Stimulated activated CD4-positive, alpha-beta T cell treated with anti-CD3 and anti-CD28 coated beads, TNF-alpha, amount 100 ng/mL, for 24 hours (primary cell): ENCODE measurements at regions not wholly inside any gene's neighbourhood (a gene's known extent, or its start where the extent isn't known, plus 50 kb on each side); places are given as distances from the start of the nearest gene placed in this dataset.

Experiments
- DNase-seq, 3 experiments: peaks; one replicate each; pipeline ENCODE4 v3.0.0-alpha.2; 2020; ENCODE audit warnings: low read depth in 3 of 3

DNA sequence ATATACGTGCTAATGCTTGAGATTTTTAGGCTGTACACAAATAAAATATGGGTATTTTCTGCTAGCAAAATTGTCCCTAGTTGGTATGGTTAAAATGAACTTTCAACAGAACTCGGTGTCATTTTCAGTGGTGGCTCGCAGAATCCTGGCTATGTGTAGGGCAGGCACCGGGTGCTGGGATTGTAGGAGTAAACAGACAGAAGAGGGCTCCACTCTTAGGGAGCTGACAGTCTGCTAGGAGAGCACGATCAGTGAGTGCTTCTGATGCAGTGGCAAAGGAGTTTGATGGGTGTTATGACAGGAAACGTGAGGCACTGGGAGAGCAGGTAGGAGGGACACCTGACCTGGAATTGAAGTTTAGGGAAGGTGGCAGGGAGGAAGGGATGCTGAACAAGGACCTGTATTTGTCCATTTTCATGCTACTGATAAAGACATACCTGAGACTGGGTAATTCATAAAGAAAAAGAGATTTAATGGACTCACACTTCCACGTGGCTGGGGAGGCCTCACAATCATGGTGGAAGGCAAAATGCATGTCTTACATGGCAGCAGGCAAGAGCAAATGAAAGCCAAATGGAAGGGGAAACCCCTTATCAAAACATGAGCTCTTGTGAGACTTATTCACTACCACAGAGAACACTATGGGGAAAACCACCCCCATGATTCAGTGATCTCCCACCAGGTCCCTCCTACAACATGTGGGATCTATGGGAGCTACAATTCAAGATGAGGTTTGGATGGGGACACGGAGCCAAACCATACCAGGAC, 105.4 kb upstream of the LCLAT1 start:
- no peak for DNase-seq

DNA sequence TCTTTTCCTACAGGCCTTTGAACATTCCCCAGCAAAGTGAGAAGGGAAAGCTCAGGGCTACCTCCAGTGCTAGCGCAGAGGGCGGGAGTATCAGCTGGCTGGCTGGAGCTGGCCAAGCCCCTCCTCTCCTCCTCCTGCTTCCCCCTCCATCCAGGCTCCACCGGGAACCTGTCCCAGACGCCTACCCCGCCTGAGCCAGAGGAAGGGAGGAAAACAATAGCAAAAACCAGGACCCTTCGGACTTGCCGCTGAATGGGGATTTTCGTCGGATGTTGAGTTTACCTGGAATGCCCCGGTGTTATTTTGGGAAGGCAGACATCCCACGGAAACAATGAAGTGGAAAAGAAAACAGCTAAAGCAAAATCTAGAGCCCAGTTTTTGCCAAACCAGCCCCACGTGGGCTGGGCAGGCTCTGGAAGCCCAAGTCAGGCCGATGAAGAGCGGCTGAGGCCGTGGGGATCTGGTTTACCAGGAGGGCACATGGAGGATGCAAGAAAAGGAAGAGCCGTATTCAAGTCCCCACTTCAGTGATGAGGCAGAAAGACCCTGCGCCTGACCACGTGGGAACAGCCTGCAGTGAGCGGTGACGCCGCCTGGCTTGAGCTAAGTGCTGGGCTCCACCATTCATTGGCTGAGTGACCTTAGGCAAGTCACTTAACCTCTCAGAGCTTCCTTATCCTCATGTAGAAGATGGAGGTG, 100.4 kb upstream of the LCLAT1 start:
- DNase-seq, result no peak

DNA sequence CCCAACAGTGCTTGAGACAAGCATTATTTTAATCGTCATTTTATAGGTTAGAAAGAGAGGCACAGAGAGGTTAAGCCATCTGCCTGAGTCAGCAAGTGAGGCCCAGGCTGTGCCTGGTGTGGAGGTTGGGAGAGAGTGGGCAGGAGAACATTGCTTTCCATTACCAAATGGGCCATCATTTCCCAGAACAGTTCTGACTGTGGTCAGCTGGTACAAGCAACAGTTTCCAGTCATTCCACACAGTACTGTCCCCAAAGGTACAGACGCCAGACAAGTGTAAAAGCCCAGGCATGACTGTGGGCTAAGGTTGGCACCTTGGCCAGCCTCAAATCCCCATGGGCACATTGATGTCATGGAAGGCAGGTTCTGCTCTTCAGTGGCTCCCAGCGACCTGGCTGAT, 98.2 kb upstream of the LCLAT1 start:
- DNase-seq, result no peak

DNA sequence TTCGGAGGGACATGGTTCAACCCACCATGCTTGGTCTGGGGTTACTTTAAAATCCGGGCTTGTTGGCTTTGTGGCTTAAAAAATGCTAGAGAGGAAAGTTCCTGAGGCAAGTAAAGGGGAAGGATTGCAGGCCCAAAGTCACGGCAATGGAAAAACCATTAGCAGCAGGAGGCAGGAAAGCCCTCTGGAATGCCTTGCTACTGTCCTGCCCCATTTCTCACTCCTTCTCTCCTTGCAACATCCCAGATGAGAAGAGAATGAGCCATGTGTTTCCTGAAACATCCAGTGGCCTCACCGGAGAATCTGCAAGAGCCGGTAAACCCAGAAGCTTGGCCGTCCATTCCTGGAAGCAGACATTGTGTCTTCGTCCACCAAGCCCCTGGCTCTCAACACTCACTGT, 97.4 kb upstream of the LCLAT1 start:
- DNase-seq, result no peak

DNA sequence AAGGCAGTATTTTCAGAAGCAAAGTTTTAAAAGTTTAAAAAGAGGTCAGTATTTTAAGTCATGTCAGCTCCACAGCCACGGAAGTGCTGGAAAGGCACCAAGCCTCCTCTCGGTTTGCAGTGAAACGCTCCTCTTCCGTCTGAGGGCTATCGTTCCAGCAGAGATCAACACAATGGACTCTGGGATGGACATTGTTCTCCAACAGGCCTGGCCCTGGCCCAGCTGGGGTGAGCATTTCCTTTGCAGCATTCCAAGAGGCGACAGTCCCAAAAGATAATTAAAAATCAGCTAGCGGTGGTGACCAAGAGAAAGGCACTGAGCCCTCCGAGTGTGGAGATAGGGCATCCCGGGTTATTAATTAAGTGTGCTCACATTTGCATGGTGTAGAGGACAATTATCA, 95.9 kb upstream of the LCLAT1 start:
- no peak for DNase-seq

DNA sequence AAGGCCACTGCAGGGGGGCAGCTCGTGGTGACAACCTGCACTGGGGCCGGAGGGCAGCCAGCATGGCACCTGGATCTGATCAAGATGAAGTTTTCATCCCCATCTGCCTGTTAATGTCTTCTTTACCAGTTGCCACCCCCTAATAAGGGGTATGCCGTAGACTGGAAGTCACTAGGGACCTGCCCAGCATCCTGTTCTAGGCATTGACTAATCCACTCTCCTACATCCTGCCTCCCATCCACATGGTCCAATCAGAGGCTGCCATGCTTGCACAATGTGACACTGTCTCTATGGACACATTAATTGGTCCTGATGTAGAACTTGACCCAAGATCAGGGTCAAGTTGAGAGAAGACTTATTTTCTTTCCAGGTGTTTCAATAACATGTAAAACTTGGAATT, 95.1 kb upstream of the LCLAT1 start:
- DNase-seq, result no peak

DNA sequence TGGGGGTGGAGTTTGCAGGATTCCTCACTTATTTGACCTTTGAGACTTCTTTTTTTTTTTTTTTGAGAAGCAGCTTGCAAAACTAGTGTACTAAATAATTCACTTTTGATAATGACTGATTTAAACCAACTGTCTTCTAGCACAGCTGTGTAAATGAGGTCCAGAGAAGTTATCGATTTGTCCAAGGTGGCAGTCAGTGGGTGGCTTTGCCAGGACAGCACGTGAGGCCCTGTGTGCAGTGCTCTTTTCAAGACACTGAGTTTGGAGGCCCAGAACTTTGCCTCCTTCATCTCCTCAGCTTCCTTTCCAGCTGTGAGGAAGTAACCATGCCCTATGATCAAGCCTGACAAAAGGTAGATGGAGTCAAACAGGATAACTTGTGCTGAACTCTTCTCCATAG, 92.9 kb upstream of the LCLAT1 start:
- DNase-seq, result no peak

DNA sequence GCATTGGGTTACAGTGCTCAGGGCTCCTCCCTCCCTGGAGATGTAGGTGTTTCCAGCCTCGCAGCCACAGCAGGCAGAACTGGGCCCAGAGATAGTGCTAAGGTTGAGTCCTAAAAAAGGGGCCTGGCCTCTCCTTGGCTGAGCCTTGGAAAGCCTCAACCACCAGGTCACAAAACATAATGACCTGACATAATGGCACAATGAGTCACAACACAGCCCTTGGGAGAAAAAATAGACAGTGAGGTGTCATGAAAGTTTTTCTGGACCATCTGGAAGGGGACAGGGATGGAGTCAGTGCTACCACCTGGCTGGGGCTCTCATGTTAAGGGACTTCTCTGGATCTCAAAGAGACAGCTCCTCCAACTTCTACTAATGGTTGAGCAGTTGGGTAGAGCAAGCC, 92.4 kb upstream of the LCLAT1 start:
- DNase-seq, result no peak

DNA sequence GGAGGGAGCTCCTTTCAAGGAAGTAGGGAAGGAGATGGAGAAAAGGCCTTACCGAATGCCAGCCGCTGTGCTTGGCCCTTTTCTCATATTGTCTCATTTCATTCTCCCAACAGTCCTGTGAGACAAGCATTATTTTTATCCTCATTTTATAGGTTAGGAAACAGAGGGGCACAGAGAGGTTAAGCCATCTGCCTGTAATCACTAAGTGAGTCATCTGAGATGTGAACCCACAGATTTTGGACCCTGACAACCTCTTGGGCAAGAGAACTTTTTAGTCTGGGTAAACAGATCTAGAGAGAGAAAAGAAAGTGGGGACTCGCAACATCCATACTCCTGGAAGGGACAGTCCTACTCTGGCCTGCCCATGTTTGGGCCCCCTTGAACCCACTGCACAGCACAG, 91.7 kb upstream of the LCLAT1 start:
- DNase-seq, result no peak

DNA sequence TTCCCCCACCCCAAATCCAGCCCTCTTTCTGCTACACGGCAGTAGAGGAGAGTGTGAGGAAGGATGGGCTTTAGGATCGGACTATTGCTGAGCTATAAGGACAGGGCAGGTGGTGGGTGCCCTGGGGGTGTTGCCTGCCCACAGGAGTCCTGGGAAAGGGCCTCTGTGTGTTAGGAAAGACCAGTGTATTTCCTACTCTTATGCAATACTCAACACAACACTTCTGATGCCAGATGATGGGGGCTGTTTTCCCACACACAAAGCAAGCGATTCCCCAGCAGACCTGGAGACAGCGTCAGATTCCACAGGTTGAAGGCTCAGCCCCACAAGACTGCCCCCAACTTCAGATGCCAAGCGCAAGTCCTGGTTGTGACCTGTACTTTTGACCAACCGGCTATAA, 91.0 kb upstream of the LCLAT1 start:
- DNase-seq, result no peak

DNA sequence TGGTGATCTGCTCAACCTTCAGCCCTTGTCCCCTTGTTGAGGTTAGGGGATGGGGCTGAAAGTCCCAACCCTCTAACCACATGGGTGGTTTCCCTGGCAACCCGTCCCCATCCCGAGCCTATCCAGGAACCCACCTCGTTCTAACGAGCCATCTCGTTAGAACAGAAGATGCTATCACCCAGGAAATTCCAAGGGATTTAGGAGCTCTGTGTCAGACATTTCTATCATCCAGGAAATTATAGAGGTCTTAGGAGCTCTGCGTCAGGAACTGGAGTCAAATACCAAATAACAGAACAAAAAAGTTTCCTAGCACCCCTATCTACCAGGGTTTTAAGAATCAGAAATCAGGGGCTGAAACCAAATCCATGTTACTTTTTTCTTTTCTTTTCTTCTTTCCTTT, 90.3 kb upstream of the LCLAT1 start:
- no peak for DNase-seq

DNA sequence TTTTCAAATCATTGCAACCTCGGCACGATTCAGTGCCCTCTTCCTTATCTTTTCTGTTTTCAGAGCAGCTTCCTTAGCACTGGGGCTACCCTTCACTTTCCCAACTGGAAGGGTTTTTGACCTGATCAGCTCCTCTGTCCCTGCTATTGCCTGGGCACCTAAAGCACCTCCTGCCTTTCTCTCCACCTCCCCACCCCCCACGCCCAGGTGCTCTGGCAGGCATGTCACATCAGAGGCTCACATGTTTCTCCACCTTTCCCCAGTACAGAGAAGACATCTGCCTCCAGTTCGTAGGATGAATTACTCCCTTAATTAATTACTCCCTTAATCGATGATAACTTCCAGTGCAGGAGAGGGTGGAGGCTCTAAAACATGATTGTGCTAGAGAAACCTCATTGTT, 88.7 kb upstream of the LCLAT1 start:
- no peak for DNase-seq

DNA sequence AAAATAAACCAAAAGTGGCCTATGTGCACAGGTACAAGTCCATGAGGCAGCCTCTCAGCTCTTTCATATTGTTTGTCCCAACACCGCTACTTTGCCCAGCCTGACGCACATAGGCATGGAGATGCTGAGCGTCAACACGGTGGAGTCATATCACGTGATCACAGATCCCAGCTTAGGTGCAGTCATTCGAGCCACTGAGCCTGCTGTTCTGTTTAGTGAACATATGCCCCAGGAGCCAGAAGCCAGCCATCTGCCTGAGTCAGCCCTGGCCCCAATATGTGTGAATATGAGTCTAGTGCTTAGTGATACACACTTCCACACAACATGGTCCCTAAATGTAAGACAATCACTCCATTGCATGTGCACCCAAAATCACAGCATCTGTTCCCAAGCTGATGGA, 88.2 kb upstream of the LCLAT1 start:
- no peak for DNase-seq

DNA sequence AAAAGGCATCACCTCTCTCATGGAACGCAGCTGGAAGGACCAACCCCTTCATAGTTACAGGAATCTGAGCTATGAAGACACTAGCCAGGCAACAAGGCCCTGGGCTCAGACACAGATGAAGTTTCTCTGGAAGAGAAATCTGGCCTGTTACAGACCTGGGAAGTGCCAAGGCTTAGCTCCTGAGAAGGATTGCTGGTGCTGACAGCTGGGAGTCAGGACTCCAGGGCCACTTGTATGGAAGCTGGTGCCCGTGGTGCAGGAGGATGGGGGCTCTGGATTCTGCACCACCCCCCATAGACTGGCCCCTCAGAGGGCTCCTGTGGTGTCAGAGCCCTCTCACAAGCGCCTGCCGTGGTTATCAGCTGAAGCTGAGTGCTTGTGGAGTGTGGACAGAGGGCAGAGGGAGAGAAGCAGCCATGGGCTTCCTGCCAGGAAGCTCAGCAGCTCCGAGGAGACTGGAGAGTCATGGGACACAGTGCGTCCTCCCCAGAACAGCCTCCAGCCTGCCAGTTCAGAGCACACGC, 87.3 kb upstream of the LCLAT1 start:
- DNase-seq, result no peak

DNA sequence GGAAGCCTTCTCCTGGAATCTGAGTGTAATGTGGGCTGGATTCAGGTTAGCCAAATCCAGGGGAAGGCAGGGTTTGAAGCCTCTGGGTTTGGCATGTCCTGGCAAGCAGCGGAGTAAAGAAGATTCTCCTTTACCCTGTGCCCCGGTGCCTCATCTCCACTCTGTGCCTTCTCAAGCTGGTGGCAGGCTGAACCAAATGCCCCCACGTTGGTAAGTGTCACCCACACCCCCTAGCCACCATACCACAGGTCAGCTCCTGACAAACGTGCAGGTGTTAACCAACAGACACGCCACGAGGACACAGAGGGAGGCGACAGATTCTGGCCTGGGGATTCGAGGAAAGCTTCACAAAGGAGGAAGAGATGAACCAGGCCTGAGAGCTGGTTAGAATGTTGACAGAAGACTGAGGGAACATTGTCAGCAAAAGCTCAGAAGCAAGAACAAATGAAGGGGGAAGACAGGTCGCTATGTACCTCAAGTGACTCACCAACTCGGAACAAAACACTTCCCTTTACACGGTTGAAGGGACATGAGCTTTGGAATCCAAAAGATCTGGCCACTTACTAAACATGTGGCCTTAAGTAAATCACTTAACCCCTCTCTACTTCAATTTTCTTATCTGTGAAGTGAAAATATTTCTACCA, 85.2 kb upstream of the LCLAT1 start:
- DNase-seq, result no peak

DNA sequence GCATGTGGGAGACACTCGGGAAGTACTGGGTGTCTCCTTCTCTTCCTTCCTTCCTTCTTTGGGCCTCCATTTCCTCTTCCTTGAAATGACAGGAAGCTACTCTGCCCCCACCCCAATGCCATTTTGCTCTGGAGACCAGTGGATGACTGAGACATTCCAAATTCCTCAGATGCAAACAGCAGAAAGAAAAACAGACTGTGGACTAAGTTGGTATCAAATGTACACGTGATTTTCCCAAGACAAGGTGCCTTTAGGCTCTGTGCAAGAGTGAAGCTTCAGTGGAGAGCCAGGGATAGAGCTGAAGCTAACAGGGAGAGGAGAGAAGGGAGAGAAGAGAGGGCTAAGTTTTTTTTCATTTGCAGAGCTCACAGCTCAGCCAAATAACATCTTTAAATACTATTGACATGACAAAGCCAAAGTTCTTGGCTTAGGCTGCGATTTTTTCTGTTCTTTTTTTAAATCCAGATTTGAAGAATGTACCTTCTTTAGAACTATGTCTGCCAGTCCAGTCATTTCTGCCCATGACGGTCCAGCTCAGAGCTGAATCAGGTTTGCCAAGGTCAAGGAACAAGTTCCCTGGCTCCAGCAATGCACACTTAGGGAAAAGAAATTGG, 84.5 kb upstream of the LCLAT1 start:
- no peak for DNase-seq

DNA sequence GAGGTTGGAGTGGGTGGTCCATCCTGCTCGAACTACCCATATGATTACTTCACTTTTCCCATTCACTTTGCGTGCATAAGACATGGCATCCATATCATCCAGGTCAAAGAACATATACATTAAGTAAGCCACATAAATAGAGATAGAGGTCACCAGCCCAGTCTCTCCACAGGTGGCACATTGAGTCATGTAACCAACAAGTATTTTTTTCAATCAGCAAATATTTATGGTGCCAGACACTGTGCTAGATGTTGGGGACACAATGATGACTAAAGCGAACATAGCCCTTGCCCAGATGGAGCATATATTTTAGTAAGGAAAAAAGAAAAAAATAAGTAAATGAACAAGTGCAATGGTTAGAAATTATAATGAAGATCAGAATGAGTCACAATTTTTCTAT, 83.6 kb upstream of the LCLAT1 start:
- no peak for DNase-seq

DNA sequence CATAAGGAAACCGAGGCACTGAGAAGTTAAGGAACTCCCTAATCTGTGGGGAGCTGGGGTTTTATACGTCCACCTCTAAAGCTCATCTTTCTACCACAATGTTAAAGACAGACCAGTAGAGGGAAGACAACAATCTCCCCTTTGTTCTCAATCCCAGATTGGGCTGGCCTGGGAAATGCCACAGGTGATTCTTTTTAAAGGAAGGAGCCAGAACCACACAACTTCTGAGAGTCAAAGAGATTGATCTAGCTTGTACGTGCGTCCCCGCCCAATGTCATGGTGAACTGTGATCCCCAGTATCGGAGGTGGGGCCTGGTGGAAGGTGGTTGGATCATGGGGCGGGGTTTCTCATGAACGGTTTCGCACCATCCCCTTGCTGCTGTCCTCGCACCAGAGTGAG, 81.8 kb upstream of the LCLAT1 start:
- DNase-seq, result no peak

DNA sequence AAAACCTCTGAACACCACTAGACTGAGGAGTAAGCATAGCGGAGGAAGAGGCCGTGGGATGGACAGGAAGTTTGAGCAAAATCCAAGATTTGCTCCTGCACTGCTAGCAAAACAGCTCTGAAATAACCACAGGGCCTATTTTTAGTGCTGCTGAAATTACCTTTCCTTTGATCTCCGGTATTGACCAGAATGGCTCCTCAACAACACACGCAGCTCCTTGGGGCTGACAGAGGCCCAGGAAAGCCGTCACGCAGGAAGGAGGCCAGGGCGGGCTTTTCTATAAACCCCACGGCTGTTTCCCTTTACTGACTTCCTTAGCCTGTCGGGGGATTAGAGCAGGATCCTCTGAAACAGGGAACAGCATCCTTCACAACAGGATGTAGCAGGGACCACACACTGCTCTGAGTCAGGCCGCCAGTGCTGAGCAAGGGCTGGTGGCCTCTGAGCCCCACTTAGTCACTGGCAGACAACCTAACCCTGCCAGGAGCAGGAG, 80.8 kb upstream of the LCLAT1 start:
- DNase-seq, result peak in 1 of 3 experiments; percentile 41

DNA sequence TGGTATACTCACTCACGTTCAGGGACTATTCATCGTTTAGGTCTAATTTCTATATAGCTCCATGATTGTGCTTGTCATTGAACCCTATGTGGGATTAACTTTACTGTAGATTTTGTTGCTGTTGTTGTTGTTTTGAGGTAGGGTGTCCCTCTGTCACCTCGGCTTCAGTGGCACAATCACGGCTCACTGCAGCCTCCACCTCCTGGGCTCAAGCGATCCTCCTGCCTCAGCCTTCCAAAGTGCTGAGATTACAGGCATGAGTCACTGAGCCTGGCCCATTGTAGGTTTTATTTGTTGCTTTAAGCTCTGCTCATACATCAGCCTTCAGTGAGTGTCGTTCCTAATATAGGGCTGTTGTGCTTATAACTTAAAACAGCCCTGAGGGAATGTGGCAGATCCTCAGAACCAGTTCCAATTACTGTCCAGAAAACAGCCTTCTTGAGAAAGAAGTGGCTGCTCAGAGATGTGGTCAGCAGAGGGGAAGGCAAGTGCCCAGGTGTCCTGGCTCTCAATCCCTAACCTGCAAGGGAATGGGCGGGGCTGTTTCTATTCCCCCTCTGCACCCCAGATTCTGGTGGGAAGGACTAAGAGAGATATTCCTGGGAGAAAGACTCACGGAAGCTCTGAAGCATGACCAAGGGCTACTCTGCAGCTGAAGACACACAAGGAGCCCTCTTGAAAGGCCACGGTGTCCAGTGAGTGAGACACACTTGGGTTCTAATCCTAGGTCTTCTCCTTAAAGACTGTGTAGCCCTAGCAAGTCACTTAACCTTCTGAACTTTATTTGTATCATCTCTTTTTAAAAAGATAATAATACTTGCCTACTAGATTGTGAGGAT, 79.6 kb upstream of the LCLAT1 start:
- DNase-seq, result no peak

DNA sequence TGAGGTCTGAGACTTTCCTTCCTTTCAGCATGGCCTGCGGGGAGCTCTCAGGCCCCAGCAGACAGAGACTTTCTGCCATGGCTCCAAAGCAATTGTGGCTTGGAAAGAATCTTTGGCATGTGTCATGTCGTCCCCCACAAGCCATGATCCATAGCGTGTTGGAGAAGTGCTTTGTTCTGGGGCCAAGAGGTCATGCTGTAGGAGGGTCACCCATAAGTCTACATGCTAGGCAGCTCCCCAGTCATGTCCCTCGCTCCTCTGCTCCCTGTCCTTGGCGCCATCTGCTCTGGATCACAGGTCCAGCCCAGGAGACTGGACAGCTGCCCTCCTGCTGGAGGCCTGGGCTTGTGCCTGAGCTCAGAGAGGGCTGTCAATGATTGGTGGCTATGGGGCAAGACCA, 78.8 kb upstream of the LCLAT1 start:
- no peak for DNase-seq
